ENCODE measurements at regions not wholly inside any gene's neighbourhood (a gene's known extent, or its start where the extent isn't known, plus 50 kb on each side); places are given as distances from the start of the nearest gene placed in this dataset.
A peak's percentile ranks its signal among the peaks of the same experiment; 100 is the strongest.
"Not testable (repeated sequence)": the region's sequence is repeated elsewhere in the genome, so short reads cannot be mapped to it uniquely, and the experiment has no call there.

DNA sequence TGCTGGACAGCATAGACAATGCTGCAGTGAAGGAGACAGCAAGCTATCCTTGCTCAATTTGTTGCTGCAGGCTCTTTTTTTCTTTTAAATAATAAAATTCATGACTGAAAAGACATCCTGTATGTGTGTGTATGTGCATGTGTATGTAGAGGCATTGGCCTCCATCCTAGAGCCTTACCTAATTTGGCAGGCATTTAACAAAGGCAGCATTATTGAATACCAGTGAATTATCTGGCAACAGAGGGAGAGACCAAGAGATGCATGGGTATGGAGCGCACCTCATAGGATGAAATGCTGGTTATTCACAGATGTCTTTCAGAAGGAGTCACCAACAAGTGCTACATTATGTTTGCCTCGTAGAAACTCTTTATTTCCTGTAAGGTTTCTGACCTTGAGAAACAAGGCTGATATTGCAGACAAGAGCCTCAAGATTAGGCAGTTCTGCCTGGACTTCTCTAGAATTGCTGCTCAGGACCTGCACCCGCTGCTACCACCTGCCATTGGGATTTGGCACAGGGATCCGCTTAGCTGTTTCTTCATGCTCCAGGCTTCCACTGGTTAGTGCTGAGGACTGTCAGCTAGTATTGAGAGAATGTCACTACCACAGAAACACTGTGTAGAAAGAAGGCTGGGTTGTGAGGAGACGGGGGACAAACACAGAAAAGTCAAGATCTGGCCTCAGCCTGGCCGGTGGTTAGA, 247.7 kb upstream of the RFX3 start:
- DNase-seq = no peak

DNA sequence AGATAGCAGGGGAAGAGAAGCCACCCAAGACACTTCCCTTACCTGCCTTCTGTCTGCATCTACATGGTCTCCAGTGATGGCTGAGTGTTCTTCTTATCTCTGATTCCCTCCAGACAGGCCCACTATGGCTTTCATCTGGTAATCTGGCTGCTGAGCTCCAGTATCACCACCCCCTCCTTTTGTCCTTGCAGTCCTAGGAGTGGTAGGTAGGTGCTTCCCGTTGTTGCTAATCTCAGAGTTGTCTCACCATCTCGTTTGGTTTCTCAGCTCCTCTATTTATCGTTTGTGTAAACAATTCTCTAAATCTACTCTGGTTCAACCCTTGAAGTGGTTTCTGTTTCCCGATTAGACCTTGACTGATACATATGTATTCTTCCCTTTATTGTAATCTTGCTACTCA, 243.8 kb upstream of the RFX3 start:
- DNase-seq = no peak

DNA sequence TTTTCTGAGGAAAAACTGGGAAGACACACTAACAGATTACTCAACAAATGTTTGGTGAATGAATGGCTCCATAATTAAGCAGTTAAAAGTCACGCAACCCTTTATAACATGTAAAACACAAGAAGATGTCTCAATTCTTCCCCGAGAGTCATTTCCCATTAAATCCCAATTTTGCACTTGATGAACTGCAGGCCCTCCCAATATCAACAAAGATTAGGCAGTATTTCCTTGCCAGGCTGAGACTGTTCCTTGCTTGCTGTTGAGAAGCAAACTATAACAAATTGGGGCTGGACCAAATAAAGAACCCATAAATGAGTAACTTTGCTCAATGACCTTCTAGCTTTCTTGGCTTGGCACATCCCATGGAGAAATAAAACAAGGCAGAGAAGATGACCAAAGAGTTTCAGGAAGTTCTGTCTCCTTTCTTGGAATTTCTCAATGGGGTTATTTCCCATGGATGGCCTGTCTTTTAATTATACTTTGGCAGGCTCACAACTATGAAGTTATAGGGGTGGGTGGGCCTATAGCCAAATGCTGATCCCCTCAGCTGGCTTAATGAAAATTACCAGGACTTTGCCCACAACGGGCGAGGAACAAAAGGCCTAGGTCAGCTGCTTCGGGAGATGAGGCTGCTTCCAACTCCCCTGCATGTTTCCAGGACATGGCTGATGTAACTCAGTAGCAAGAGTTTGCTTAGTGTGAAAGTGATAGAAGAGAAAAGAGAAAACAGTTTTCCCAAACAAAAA, 243.1 kb upstream of the RFX3 start:
- DNase-seq = no peak

DNA sequence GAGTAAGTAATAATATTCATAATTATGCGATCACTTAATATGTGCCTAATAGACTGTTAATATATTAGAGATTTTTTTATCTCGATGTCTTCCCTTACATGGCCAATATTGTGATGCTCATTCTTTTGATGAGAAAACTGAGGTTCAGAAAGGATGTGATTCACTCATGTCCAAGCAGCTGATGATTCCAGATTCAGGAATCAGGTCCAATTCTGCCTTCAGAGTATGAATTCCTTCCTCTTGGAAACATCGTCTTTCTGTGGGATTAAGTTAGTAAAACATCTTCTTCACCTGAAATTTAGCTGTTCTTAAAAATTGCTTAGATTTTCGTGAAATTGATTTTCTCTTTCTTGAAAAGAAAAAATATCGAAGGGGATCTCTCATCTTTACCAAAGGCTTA, 242.5 kb upstream of the RFX3 start:
- no peak for DNase-seq

DNA sequence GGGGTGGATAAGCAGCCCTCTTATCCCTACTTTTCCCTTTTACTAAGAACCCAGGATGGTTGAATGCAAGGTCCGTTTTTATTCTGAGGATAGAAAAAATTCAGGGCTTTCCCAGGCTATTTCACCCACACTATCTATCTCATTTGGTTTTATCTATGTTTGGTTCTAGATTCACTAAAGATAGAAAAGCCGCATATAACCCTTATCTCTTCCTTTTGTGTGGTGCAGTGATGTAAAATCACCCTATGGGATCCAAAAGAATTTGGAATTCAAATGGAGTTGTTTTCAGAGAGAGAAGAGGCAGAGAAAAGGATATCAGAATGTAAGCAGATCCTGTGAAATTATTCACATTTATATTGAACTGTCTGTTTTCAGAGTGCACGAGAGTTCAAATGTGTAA, 236.3 kb upstream of the RFX3 start:
- DNase-seq = no peak

DNA sequence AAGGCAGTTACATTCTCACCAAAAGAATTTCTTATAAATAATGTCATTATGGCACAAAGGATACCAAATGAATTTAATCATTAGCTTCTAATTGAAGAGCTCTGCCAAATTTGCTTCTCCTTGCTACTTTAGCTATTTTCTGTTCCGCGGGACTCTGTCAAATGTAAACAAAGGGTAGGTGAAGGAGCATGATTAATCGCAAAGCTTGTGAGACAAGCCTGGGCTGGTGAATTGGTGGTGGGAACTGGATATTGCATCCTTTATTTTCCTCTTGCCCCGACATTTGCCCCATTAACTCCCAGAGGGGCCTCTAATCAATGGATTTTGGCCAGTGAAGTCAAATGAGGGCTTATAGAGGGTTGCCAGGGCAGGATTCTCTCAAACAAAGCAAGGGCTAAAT, 234.2 kb upstream of the RFX3 start:
- no peak for DNase-seq

DNA sequence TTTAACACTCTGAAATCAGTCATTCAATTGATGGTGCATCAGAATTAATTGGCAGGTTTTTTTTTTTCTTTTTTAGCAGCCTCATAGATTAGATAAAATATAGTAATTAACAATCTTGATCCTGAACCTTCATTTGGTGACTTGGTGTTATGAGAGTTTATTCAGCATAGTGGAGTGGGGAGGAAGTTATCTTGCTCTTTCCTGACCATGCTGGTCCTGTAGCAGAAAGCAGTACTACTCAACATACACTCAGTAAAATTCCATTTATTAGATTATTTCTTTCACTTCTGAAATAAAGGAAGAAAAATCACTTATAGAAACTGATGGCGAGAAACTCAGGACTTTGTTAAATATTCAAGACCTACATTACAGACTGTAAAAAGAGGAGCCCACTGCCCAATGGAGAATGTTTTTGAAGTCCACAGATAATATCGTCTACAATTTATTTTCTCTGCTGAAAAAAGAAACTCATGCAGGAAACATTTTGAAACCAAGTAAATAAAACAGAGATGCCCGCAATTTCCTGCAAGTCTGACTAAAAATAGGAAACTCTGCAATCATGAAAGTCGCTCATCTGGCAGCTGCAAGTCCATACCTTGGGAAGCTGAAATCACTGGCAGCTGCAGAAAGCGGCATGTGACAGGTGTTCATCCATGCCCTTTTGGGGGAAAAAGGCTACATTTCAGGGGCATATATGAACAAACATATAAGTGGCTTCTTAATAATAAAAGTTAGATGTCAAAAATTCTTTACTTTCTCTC, 233.2 kb upstream of the RFX3 start:
- peak in 1 of 2 experiments; percentile 20 for DNase-seq

DNA sequence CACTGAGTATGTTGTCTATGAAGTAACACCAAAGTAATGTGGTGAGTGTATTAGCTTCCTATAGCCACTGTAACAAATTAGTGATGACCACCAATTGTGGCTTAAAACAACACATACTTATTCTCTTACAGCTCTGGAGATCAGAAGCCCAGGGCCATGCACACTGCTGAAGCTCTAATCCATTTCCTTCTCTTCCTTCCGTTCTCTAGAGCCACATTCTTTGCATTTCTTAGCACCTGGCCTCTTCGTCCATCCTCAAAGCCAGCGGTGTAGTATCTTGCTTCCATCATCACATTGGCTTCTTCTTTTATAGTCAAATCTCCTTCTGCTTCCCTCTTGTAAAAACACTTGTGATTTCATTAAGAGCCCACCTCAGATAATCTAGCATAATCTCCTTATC, 230.3 kb upstream of the RFX3 start:
- no peak for DNase-seq

DNA sequence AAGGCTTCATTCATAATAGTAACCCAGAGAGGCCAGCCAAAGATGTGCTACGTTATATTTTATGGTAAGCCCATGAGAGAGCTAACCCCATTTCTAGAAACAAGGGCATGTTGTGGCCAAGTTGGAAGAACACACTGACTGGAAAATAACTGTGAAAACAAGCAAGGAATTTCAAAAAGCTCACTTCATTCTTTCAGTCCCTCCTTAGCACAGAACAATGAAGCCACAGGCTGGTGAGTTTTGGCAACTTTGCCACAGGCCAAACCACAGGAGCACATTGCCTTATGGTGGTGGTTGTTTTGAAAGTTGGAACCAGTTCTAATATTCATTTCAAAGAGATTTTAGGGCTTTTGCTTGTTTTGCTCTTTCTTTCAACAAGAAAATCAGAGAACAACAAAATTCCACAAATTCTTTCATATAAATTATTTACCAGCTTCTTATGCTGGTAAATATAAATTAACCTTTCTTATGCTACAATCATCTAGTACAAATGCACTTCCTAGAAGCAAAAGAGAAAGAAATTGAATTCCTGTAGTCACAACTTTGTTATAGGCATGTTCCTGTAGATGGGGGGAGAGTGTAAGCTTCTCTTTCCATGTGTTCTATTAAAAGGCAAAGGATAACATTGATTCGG, 225.4 kb upstream of the RFX3 start:
- no peak for DNase-seq

DNA sequence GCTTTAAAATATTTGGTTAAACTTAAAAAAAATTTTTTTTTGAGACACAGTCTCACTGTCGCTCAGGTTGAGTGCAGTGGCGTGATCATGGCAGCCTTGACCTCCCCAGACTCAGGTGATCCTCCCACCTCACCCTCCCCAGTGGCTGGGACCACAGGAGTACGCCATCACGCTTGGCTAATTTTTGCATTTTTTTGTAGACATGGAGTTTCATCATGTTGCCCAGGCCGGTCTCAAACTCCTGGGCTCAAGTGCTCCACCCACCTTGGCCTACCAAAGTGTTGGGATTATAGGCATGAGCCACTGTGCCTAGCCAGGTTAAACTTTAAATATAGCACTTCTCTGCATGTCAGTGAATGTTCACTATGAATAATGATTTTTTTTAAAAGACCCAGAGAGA, 224.5 kb upstream of the RFX3 start:
- no peak for DNase-seq

DNA sequence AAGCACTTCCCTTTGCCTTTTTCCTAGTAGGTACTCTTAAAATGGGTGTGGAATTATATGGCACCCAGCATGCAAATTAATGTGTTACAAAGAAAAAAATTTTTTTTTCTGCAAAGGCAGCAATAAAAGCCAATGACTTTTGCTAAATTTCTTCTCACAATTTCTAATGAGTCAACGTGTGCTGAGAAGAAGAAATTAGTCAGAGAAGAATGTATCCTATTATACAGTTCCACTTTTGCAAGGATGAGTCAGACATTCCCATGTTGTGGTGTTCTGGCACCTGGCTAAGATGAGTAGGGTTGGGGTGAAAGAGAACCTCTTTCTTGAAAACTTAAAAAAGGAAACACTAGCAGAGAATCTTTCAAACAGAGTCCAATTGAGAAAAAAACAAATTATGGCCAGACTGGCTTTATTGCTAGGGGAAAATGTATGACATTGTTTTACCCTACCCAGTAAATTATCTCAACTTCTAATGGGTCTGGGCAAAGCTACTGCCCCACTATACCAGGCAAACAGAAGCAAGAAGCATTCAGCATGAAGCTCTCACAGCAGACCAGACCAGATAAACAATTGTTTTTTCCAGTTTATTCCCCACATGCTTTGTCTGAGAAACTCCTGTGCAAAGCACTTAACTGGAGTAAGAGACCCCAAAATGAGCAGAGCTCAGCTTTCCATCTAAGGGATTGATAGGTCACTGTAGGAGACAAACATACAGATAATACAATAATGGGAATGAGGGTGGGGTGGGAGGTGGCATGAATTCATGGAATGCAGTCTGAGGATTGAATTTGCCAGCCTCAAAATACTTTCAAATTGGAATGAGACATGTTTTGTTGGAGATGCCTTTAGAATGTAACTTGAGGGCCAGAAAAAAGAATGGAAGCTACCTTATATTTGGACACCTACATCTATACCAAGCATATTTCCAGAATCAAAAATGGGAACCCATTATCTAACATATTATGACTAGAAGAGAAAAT, 220.8 kb upstream of the RFX3 start:
- DNase-seq = peak; percentile 40 to 43

DNA sequence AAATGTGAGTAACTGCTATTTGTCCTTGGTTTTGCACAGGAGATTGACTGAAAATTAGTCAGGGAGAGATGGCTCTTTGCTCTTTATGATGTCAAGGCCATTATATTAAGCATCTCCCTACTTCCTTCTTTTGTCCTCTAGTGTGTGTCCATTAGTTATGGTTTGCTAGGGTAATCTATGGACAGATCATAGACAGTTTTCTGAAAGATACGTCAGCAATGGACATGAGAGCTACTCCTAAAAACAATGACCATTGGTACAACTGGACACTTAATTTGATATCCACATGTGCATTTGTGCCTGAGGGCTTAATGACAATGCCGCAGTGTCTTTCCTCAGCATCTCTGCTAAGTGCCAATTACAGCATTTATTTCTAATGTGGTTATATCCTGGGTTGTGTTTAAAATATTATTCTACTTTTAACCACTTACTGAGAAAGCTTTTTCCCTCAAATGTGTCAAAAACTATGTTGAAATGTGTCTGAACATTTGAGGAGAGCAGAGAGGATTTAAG, 218.2 kb upstream of the RFX3 start:
- DNase-seq = no peak

DNA sequence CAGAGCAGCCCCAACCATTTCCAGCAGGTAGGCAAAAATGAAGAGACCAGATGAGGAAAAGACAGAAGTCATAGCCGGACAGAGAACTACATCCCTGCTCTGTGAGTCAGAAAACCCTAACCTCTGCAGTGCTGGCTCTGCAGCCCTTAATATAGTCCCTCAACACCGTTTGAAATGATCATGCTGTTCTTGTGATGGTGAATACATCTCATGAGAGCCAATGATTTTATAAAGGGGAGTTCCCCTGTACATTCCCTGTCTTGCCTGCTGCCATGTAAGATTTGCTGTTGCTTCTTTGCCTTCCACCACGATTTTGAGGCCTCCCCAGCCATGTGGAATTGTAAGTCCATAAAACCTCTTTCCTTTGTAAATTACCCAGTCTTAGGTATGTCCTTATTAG, 216.8 kb upstream of the RFX3 start:
- no peak for DNase-seq

DNA sequence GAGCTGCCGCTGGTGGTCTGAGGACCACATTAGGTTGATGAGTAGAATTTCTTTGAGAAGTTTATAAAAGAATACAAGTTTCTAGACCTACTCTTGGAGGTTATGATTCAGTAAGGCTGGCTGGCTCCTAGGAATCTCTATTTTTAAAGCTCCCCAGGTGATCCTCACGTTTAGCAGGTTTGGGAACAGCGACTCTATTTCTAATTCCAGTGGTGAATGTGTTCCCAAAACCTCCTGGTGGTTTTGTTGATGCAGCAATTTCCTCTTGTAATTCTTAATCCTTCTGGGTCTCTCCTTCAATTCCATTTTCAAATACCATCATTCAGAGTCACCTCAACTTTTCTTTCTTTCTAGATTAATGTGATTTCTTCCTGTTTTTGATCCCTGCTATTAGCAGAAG, 215.9 kb upstream of the RFX3 start:
- no peak for DNase-seq

DNA sequence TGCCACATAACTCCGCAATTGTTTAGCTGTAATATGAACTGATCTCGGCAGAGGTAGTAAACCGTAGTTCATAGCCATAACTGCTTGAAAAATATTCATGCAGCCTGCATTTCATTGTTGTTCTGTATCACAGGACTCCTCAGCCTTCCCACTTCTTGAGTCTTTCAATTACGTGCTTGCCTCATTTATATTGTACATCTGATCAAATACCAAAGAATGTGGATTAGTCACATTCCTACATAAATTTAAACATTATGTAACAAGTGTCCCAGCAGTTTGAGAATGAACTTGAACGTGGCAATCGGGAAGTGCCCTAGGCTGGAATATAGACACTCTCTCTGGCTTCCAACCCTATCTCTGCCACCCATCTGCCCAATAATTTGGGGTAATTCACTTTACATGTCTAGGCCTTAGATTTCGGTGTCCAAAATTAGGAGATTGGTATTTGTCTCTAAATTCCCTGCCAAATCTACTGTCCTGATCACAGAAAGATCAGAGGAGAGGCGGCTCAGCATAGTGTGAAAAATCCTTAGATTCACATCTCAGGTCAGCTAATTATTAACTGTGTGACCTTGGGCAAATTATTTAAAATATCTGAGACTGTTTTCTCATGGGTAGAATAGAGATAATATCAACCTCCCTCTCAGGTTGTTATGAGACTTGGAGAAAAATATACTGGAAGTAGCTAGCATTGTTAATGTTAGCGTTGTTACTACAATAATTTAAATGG, 215.1 kb upstream of the RFX3 start:
- no peak for DNase-seq

DNA sequence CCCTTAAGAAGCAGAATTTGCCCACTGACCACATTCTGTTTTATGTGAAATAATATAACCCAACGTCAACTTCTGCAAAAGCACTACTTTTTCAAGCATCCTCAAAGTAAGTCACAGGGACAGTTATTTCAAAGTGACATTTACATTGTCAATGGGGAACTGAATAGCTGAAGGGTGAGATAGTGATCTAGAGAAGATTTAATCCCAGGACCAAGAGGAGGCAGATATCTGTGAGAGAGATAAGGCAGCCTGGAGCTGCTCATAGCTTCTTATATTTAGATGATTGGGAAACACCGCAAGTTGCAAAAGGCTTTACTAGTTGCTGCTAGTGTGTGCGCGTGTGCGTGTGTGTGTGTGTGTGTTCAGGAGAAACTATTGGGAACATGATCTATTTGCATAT, 210.4 kb upstream of the RFX3 start:
- no peak for DNase-seq

DNA sequence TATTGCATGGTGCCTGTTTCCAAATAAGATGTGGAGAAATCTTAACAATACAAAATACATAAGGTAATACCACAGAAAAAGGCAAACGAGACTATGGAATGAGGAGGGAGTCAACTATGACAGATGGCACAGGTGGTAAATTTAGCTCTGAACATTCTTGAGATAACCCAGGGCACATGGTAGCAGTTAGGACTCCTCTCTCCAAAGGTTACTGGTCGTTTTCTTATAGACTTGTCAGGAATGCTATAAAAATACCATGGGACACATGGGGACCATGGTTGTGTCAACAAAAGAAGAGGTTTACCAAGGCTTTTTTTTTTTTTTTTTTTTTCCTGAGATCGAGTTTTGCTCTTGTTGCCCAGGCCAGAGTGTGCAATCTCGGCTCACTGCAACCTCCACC, 209.4 kb upstream of the RFX3 start:
- no peak for DNase-seq

DNA sequence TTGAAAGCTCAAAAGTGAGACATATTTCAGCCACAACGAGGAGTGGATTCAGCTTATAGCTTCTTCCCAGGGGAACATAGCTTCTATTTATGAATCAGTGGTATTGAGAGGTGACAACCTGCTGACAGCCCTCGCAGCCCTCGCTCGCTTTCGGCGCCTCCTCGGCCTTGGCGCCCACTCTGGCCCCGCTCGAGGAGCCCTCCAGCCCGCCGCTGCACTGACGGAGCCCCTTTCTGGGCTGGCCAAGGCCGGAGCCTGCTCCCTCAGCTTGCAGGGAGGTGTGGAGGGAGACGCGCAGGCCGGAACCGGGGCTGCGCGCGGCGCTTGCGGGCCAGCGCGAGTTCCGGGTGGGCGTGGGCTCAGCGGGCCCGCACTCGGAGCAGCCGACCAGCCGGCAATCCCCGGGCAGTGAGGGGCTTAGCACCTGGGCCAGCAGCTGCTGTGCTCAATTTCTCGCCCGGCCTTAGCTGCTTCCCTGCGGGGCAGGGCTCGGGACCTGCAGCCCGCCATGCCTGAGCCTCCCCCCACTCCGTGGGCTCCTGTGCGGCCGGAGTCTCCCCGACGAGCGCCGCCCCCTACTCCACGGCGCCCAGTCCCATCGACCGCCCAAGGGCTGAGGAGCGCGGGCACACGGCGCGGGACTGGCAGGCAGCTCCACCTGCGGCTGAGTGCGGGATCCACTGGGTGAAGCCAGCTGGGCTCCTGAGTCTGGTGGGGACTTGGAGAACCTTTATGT, 207.9 kb upstream of the RFX3 start:
- DNase-seq = not testable (repeated sequence)

DNA sequence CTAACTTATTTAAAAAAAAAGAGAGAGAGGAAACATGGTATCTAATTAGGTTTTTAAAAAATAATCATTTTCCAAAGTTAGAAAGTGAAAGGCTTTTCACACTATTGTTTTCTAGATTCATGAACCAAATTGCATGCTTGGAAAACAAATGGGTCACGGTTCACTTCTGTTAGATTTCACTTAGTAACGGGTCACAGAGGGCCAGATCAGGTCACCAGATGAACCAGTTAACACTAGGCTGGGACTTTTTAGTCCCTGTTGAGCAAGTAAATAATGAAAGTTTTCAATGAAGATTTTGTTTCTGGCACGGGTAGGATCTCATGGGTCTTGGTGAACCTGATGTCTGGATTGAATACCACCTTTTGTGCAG, 207.2 kb upstream of the RFX3 start:
- DNase-seq = no peak
